Endodermal cell (in vitro differentiated cells): ENCODE measurements at regions not wholly inside any gene's neighbourhood (a gene's known extent, or its start where the extent isn't known, plus 50 kb on each side); places are given as distances from the start of the nearest gene placed in this dataset.

Experiments
- DNase-seq: peaks from one replicate; pipeline ENCODE4 v3.0.0-alpha.2; 2017
- H3K27ac ChIP-seq: 2 replicates; pipeline ENCODE4 v1.5.1; 2013; ENCODE audit warnings: mild to moderate bottlenecking, low read depth, low read length, moderate library complexity
- H3K27me3 ChIP-seq: 2 replicates; pipeline ENCODE4 v1.6.1; 2013; ENCODE audit warnings: mild to moderate bottlenecking, low read length, moderate library complexity; ENCODE audit not compliant: insufficient read depth, control insufficient read depth, poor library complexity, severe bottlenecking
- H3K36me3 ChIP-seq: 2 replicates; pipeline ENCODE4 v1.7.0; 2013; ENCODE audit warnings: mild to moderate bottlenecking, low read length, moderate library complexity; ENCODE audit not compliant: control insufficient read depth, insufficient read depth
- H3K4me1 ChIP-seq: one replicate; pipeline ENCODE4 v1.7.0; 2013; ENCODE audit warnings: low read length; ENCODE audit not compliant: control insufficient read depth, insufficient read depth
- H3K4me3 ChIP-seq: 2 replicates; pipeline ENCODE4 v1.5.1; 2013; ENCODE audit warnings: mild to moderate bottlenecking, low read length, moderate library complexity
- H3K9ac ChIP-seq: 2 replicates; pipeline ENCODE4 v1.6.1; 2013; ENCODE audit warnings: mild to moderate bottlenecking, low read length, moderate library complexity; ENCODE audit not compliant: poor library complexity, severe bottlenecking; ENCODE audit errors: extremely low read depth
- H3K9me3 ChIP-seq: 2 replicates; pipeline ENCODE4 v1.6.1; 2013; ENCODE audit warnings: mild to moderate bottlenecking, low read length, moderate library complexity; ENCODE audit not compliant: control insufficient read depth
- H3K27ac Mint-ChIP-seq: 2 replicates; pipeline ENCODE4 v1.8.0; 2020; ENCODE audit warnings: mixed read lengths
- H3K27me3 Mint-ChIP-seq: 2 replicates; pipeline ENCODE4 v1.8.0; 2021; ENCODE audit warnings: mild to moderate bottlenecking, mixed read lengths; ENCODE audit not compliant: insufficient read depth
- H3K36me3 Mint-ChIP-seq: 2 replicates; pipeline ENCODE4 v1.8.0; 2020; ENCODE audit warnings: low read depth, mixed read lengths
- H3K4me1 Mint-ChIP-seq: 2 replicates; pipeline ENCODE4 v1.8.0; 2020; ENCODE audit warnings: mixed read lengths
- H3K4me3 Mint-ChIP-seq: 2 replicates; pipeline ENCODE4 v1.8.0; 2020; ENCODE audit warnings: mild to moderate bottlenecking, moderate library complexity, mixed read lengths
- H3K9me3 Mint-ChIP-seq: 2 replicates; pipeline ENCODE4 v1.8.0; 2020; ENCODE audit warnings: mild to moderate bottlenecking, mixed read lengths
- WGBS, 2 experiments: methylation state at CpG; one replicate each; pipeline versions ENCODE4 v1.1.5 to v1.1.7; 2013; ENCODE audit warnings: missing lambda C conversion rate in 2 of 2, mixed read lengths in 1 of 2; ENCODE audit not compliant: insufficient coverage in 1 of 2, insufficient read length in 1 of 2; 5-methylcytosine and 5-hydroxymethylcytosine counted together
- TF ChIP-seq, protein P1 (sequence below): fragments of 200-600 bp; sonication (generic); conservative IDR thresholded peaks from 2 replicates; pipeline ENCODE4 v1.5.0; 2021; ENCODE audit warnings: antibody characterized with exemption, mild to moderate bottlenecking

DNA sequence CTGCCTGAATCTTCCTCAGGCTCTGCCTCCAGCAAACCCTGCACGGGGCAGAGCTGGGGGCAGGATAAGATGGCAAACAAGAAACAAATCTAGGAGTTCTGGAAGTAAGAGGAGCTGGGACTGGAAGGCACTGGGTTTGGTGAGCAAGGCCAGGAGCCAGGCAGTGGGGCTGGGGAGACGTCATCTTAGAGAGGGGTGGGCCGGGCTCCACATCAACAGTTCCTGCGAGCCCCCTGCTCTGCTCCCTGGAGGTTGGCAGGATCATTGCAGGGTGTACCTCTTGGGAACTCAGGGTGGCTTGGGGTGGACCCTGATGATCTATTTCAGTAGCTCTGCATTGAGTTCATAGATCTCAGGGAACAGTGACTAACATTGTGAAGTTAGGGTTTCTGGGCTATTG, 87.3 kb upstream of the PRR23E start:
- H3K27ac ChIP-seq: no peak overlapping the region
- peak overlapping the region; percentile 53 for H3K27ac Mint-ChIP-seq
- no peak overlapping the region for H3K4me3 ChIP-seq
- peaks cover 4% of the 10 kb centered on the region for H3K9me3 Mint-ChIP-seq
- H3K9me3 ChIP-seq: no peaks in the 10 kb centered on the region
- H3K36me3 Mint-ChIP-seq: no peaks in the 10 kb centered on the region
- peaks cover 8% of the 10 kb centered on the region for H3K4me1 Mint-ChIP-seq
- H3K27me3 Mint-ChIP-seq: no peaks in the 10 kb centered on the region
- TF ChIP-seq, protein P1, sequence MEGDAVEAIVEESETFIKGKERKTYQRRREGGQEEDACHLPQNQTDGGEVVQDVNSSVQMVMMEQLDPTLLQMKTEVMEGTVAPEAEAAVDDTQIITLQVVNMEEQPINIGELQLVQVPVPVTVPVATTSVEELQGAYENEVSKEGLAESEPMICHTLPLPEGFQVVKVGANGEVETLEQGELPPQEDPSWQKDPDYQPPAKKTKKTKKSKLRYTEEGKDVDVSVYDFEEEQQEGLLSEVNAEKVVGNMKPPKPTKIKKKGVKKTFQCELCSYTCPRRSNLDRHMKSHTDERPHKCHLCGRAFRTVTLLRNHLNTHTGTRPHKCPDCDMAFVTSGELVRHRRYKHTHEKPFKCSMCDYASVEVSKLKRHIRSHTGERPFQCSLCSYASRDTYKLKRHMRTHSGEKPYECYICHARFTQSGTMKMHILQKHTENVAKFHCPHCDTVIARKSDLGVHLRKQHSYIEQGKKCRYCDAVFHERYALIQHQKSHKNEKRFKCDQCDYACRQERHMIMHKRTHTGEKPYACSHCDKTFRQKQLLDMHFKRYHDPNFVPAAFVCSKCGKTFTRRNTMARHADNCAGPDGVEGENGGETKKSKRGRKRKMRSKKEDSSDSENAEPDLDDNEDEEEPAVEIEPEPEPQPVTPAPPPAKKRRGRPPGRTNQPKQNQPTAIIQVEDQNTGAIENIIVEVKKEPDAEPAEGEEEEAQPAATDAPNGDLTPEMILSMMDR: peak; percentile 61
- no peaks in the 10 kb centered on the region for H3K4me1 ChIP-seq
- no peak overlapping the region for H3K9ac ChIP-seq
- no peak overlapping the region for H3K4me3 Mint-ChIP-seq
- 93 to 100% methylated on average over 4 of the region's 4 CpGs for WGBS, 2 experiments
- H3K36me3 ChIP-seq: no peaks in the 10 kb centered on the region
- DNase-seq: peak; percentile 52
- H3K27me3 ChIP-seq: no peaks in the 10 kb centered on the region

DNA sequence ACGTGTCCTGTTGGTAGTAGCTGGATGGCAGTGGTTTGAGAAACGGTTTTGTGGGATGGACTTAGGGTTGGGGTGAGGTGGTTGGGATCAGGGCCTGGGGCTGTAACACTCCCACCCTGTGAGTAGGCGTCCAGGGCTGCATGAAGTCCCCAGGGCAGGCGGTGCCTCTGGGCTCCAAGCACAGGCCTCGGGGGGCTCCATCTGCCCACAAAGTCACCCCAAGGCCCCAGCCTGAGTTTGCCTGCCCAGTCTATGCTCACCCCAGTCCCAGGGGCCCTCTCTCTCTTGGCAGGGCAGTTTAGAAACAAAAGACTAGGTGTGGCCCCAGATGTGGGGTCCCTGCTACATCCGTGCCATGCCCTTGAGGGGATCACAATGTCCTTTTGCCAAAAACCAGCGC, 86.9 kb upstream of the PRR23E start:
- Mint-ChIP-seq H3K27ac (peak overlapping the region; percentile 53), H3K4me3 (no peak overlapping the region), H3K9me3 (peaks cover 4% of the 10 kb centered on the region), H3K36me3 (no peaks in the 10 kb centered on the region), H3K27me3 (no peaks in the 10 kb centered on the region), H3K4me1 (peaks cover 8% of the 10 kb centered on the region)
- TF ChIP-seq, protein P1: no peak
- WGBS, 2 experiments: 89 to 95% methylated on average over 4 to 7 of the region's 7 CpGs
- Histone ChIP-seq H3K4me3 (no peak overlapping the region), H3K27ac (no peak overlapping the region), H3K9ac (no peak overlapping the region), H3K36me3 (no peaks in the 10 kb centered on the region), H3K27me3 (no peaks in the 10 kb centered on the region), H3K4me1 (no peaks in the 10 kb centered on the region), H3K9me3 (no peaks in the 10 kb centered on the region)
- peak; percentile 33 for DNase-seq

DNA sequence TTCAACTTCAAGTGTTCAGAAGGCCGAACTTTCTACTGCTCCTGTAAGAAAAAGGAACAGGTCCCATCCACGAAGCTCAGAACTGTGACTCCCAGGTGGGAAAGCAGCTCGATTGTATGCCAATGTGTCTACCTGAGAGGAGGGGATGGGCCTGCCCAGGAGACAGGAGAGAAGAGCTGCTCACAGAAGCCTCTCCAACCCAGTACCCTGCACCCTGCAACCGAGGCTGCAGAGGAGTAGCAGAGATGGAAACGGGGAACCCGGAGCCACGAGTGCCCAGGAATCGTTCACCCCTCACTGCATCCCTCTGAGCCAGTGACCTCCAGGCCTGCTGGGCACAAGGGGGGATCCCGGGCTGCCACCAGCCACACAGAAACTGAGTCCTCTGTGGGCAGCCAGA, 86.5 kb upstream of the PRR23E start:
- Mint-ChIP-seq H3K27ac (no peak overlapping the region), H3K4me3 (no peak overlapping the region), H3K9me3 (peaks cover 6% of the 10 kb centered on the region), H3K4me1 (peaks cover 8% of the 10 kb centered on the region), H3K27me3 (no peaks in the 10 kb centered on the region), H3K36me3 (no peaks in the 10 kb centered on the region)
- H3K36me3 ChIP-seq: no peaks in the 10 kb centered on the region
- 89 to 91% methylated on average over 4 to 9 of the region's 9 CpGs for WGBS, 2 experiments
- no peaks in the 10 kb centered on the region for H3K4me1 ChIP-seq
- no peak overlapping the region for H3K27ac ChIP-seq
- H3K4me3 ChIP-seq: no peak overlapping the region
- H3K9ac ChIP-seq: no peak overlapping the region
- peaks cover 4% of the 10 kb centered on the region for H3K9me3 ChIP-seq
- peak; percentile 27 for DNase-seq
- TF ChIP-seq, protein P1: no peak
- no peaks in the 10 kb centered on the region for H3K27me3 ChIP-seq
